CD4-positive, alpha-beta memory T cell (primary cell): ENCODE measurements at regions not wholly inside any gene's neighbourhood (a gene's known extent, or its start where the extent isn't known, plus 50 kb on each side); places are given as distances from the start of the nearest gene placed in this dataset.
"Not testable (repeated sequence)": the region's sequence is repeated elsewhere in the genome, so short reads cannot be mapped to it uniquely, and the experiment has no call there.

Experiments used
- CTCF ChIA-PET: fragments of 350-600 bp; sonication (Branson Sonifier 250); formaldehyde crosslinking; loops from one replicate; lab custom pipeline; 2021; ENCODE audit warnings: inconsistent platforms; ENCODE audit not compliant: partially characterized antibody; lab: Charles Lee
- POLR2A ChIA-PET: fragments of 350-600 bp; sonication (Branson Sonifier 250); formaldehyde crosslinking; loops from one replicate; lab custom pipeline; 2021; ENCODE audit not compliant: partially characterized antibody; lab: Charles Lee
- DNase-seq, 5 donors: peaks; one replicate each; pipeline versions ENCODE4 v3.0.0 to v3.0.0-alpha.2; 2020 to 2022; ENCODE audit warnings: mixed read lengths in 1 of 5
- H3K27ac ChIP-seq: one replicate; pipeline ENCODE4 v1.7.0; 2013; ENCODE audit warnings: low read depth, low read length
- H3K27me3 ChIP-seq: 2 replicates; pipeline ENCODE4 v1.7.0; 2013; ENCODE audit warnings: mild to moderate bottlenecking, low read length, moderate library complexity; ENCODE audit not compliant: insufficient read depth
- H3K36me3 ChIP-seq: 2 replicates; pipeline ENCODE4 v1.7.0; 2013; ENCODE audit warnings: mild to moderate bottlenecking, low read length, moderate library complexity; ENCODE audit not compliant: insufficient read depth
- H3K4me1 ChIP-seq: 2 replicates; pipeline ENCODE4 v1.7.0; 2013; ENCODE audit warnings: mild to moderate bottlenecking, low read length, moderate library complexity; ENCODE audit not compliant: insufficient read depth
- H3K4me3 ChIP-seq, 2 donors: one replicate each; pipeline ENCODE4 v1.7.0; 2013; ENCODE audit warnings: low read length in 2 of 2, mild to moderate bottlenecking in 1 of 2
- H3K9me3 ChIP-seq, 2 donors: one replicate each; pipeline ENCODE4 v1.7.0; 2013; ENCODE audit warnings: low read length in 2 of 2, control low read depth in 1 of 2; ENCODE audit not compliant: control insufficient read depth in 1 of 2
- H3K27ac Mint-ChIP-seq, 7 donors: one replicate each; pipeline ENCODE4 v1.8.0; 2020 to 2021; ENCODE audit warnings: mixed read lengths in 7 of 7, mild to moderate bottlenecking in 6 of 7, inconsistent platforms in 3 of 7, moderate library complexity in 3 of 7
- H3K27me3 Mint-ChIP-seq, 2 donors: one replicate each; pipeline ENCODE4 v1.8.0; 2020 to 2021; ENCODE audit warnings: mixed read lengths in 2 of 2
- H3K36me3 Mint-ChIP-seq, 2 donors: one replicate each; pipeline ENCODE4 v1.8.0; 2020 to 2021; ENCODE audit warnings: mixed read lengths in 2 of 2, inconsistent platforms in 1 of 2, mild to moderate bottlenecking in 1 of 2
- H3K4me1 Mint-ChIP-seq, 4 donors: one replicate each; pipeline ENCODE4 v1.8.0; 2020 to 2021; ENCODE audit warnings: mixed read lengths in 4 of 4, mild to moderate bottlenecking in 1 of 4
- H3K4me3 Mint-ChIP-seq, 8 donors: one replicate each; pipeline ENCODE4 v1.8.0; 2020 to 2021; ENCODE audit warnings: mixed read lengths in 8 of 8, mild to moderate bottlenecking in 7 of 8, moderate library complexity in 6 of 8, inconsistent platforms in 3 of 8
- H3K9me3 Mint-ChIP-seq, 8 donors: one replicate each; pipeline ENCODE4 v1.8.0; 2020 to 2021; ENCODE audit warnings: mixed read lengths in 8 of 8, mild to moderate bottlenecking in 5 of 8, inconsistent platforms in 3 of 8, moderate library complexity in 1 of 8
- intact Hi-C: fragments of 100-400 bp; cut with micrococcal nuclease; formaldehyde crosslinking; loops from one replicate; pipeline ENCODE4 v1.15.1; 2023

DNA sequence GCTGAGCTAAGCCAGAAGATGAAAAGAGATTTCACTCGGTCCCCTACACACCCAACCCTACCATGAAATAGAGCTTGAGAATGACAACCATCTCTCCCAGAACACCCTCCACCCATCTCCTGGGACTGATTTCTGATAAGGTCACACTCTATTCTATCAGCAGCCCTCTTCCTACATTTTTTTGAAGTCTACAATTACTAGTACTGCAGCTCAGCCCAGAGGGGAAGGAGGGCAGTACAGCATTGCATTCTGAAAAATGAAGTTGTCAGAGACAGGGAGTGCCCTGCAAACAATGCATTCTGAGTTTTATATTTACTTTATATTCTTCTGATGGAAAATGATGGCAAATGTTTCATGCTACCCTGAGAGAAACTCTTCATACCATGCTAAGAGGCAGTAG, 318.5 kb downstream of the BCAT1 start:
- Histone ChIP-seq H3K27me3 (no peaks in the 10 kb centered on the region), H3K27ac (no peak overlapping the region), H3K4me3 (no peak overlapping the region), H3K36me3 (no peaks in the 10 kb centered on the region), H3K4me1 (no peaks in the 10 kb centered on the region), H3K9me3 (no peaks in the 10 kb centered on the region)
- Mint-ChIP-seq H3K27ac (no peak overlapping the region), H3K4me3 (no peak overlapping the region), H3K36me3 (no peaks in the 10 kb centered on the region), H3K4me1 (no peaks in the 10 kb centered on the region), H3K27me3 (no peaks in the 10 kb centered on the region), H3K9me3 (peaks cover 0 to 5% (median 0%) of the 10 kb centered on the region in 8 donors)
- no peak for DNase-seq
- CTCF ChIA-PET = no interaction called here
- POLR2A ChIA-PET = no interaction called here
- intact Hi-C loops = no loop called here

DNA sequence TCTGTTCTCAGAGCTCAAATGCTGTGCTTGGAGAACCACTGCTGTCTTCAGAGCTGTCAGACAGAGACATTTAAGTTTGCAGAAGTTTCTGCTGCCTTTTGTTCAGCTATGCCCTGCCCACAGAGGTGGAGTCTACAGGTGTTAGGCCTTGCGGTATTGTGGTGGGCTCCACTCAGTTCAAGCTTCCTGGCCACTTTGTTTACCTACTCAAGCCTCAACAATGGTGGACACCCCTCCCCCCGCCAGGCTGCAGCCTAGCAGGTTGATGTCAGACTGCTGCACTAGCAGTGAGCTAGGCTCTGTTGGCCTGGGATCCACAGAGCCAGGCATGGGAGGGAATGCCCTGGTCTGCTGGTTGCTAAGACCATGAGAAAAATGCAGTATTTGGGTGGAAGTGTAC, 323.8 kb downstream of the BCAT1 start:
- no peaks in the 10 kb centered on the region for H3K4me1 Mint-ChIP-seq

DNA sequence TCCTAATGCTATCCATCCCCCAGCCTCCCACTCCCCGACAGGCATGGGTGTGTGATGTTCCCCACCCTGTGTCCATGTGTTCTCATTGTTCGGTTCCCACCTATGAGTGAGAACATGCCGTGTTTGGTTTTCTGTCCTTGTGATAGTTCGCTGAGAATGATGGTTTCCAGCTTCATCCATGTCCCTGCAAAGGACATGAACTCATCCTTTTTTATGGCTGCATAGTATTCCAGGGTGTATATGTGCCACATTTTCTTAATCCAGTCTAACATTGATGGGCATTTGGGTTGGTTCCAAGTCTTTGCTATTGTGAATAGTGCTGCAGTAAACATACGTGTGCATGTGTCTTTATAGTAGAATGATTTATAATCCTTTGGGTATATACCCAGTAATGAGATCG, 328.9 kb downstream of the BCAT1 start:
- H3K4me1 Mint-ChIP-seq, H3K36me3 ChIP-seq, H3K27me3 ChIP-seq, H3K36me3 Mint-ChIP-seq, H3K27ac Mint-ChIP-seq, H3K27me3 Mint-ChIP-seq, H3K4me3 Mint-ChIP-seq, CTCF ChIA-PET, H3K4me3 ChIP-seq, POLR2A ChIA-PET, H3K9me3 ChIP-seq, intact Hi-C loops, H3K27ac ChIP-seq, H3K4me1 ChIP-seq, DNase-seq: not testable (repeated sequence)
- peaks cover 0 to 30% (median 7%) of the 10 kb centered on the region in 8 donors for H3K9me3 Mint-ChIP-seq

More for the DNA sequence above, 323.8 kb downstream of the BCAT1 start:
- peaks cover 0 to 30% (median 8%) of the 10 kb centered on the region in 8 donors for H3K9me3 Mint-ChIP-seq
- Histone ChIP-seq H3K4me3 (no peak overlapping the region), H3K27ac (no peak overlapping the region), H3K36me3 (no peaks in the 10 kb centered on the region), H3K9me3 (no peaks in the 10 kb centered on the region), H3K27me3 (no peaks in the 10 kb centered on the region), H3K4me1 (no peaks in the 10 kb centered on the region)
- intact Hi-C loops = no loop called here
- POLR2A ChIA-PET = no interaction called here
- H3K4me3 Mint-ChIP-seq = no peak overlapping the region
- no peaks in the 10 kb centered on the region for H3K36me3 Mint-ChIP-seq
- peaks cover 0 to 5% of the 10 kb centered on the region in 2 donors for H3K27me3 Mint-ChIP-seq
- H3K27ac Mint-ChIP-seq = no peak overlapping the region
- CTCF ChIA-PET = no interaction called here
- no peak for DNase-seq

DNA sequence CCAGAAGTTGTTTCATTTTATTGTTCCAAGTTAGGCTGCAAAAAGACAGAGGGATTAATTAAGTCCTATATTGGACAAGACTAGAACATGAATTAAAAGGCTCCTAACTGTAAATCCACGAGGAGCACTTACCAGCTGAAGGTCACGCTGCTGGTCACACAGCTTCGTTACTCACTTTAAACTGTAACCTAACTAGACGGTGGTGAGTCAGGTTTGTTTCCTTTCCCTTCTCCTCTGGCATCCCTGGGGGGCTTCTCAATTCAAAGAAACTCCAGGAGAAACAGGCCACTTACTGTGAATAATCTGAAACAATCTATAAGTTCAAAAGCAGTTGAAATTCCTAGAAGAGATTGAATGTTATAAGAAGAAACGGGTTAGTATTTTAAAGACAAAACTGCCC, 331.4 kb downstream of the BCAT1 start:
- Mint-ChIP-seq H3K27me3 (no peaks in the 10 kb centered on the region), H3K36me3 (no peaks in the 10 kb centered on the region), H3K4me1 (no peaks in the 10 kb centered on the region), H3K9me3 (peaks cover 0 to 21% (median 5%) of the 10 kb centered on the region in 8 donors), H3K27ac (no peak overlapping the region), H3K4me3 (no peak overlapping the region)
- H3K9me3 ChIP-seq = no peaks in the 10 kb centered on the region
- H3K27me3 ChIP-seq = no peaks in the 10 kb centered on the region
- no peaks in the 10 kb centered on the region for H3K36me3 ChIP-seq
- POLR2A ChIA-PET = no interaction called here
- no peak overlapping the region for H3K4me3 ChIP-seq
- DNase-seq = no peak
- no peak overlapping the region for H3K27ac ChIP-seq
- H3K4me1 ChIP-seq = no peaks in the 10 kb centered on the region
- CTCF ChIA-PET = no interaction called here
- intact Hi-C loops = no loop called here

DNA sequence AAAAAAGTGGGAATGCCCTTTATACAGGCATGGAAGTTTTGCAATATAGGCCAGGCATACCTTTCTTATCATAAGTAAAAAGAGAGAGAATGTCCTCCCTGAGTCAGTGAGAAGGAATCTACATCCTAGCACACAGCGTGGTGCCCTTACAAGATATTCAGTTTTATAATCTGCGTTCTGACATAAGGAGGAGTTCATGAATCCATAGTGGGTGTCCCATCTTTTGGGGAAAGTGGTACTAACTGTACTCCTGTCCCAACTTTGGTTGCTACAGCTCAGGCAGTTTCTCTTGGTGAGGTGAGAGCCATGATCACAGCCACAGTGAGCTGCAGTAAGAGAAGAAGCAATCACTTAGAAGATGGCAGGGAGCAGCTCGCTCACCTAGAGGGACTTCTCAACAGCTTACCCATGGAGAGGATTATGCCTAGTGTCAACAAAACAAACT, 332.9 kb downstream of the BCAT1 start:
- Histone ChIP-seq H3K36me3 (no peaks in the 10 kb centered on the region), H3K27me3 (no peaks in the 10 kb centered on the region), H3K9me3 (no peaks in the 10 kb centered on the region), H3K4me1 (no peaks in the 10 kb centered on the region), H3K27ac (no peak overlapping the region), H3K4me3 (no peak overlapping the region)
- H3K4me3 Mint-ChIP-seq = no peak overlapping the region
- ChIA-PET POLR2A (no interaction called here), CTCF (no interaction called here)
- no peaks in the 10 kb centered on the region for H3K4me1 Mint-ChIP-seq
- intact Hi-C loops = no loop called here
- no peaks in the 10 kb centered on the region for H3K36me3 Mint-ChIP-seq
- DNase-seq = no peak
- no peak overlapping the region for H3K27ac Mint-ChIP-seq
- peaks cover 0 to 6% (median 0%) of the 10 kb centered on the region in 8 donors for H3K9me3 Mint-ChIP-seq
- no peaks in the 10 kb centered on the region for H3K27me3 Mint-ChIP-seq

DNA sequence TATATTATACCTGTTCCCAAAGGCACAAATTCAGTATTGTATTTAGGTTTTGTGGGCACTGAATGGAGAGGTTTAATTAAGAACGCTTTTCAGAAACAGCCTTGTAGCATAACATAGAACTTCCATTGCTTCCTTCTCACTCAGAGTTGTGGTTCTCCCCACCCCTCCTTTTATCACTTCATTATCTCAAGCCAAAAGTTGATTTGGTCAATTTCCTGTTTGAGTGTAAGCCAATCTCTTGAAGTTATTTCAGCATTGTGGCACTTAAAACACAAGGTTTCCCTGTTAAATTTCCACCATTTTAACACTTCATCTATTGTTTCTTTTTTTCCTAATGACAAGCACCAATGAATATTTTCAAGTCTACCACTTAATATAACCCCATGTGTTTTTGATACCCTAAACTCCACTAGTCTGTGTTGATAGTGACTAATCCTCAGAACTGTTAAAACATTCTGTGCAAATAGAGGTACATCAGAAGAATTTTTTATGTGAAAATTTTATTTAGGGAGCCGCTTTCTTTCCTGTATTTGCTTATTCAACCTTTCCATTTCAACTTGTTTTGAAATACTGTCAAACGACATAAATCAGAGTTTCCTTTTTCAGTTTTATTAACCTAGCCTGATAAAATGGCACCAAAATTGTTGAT, 340.1 kb downstream of the BCAT1 start:
- Mint-ChIP-seq H3K4me3 (no peak overlapping the region), H3K27me3 (peaks cover 0 to 3% of the 10 kb centered on the region in 2 donors), H3K9me3 (peaks cover 0 to 12% (median 3%) of the 10 kb centered on the region in 8 donors), H3K36me3 (no peaks in the 10 kb centered on the region), H3K4me1 (no peaks in the 10 kb centered on the region), H3K27ac (no peak overlapping the region)
- no peaks in the 10 kb centered on the region for H3K27me3 ChIP-seq
- H3K9me3 ChIP-seq = no peaks in the 10 kb centered on the region
- no peak overlapping the region for H3K27ac ChIP-seq
- CTCF ChIA-PET = no interaction called here
- H3K4me3 ChIP-seq = no peak overlapping the region
- DNase-seq = no peak
- H3K4me1 ChIP-seq = no peaks in the 10 kb centered on the region
- no peaks in the 10 kb centered on the region for H3K36me3 ChIP-seq
- POLR2A ChIA-PET = no interaction called here
- intact Hi-C loops = no loop called here

DNA sequence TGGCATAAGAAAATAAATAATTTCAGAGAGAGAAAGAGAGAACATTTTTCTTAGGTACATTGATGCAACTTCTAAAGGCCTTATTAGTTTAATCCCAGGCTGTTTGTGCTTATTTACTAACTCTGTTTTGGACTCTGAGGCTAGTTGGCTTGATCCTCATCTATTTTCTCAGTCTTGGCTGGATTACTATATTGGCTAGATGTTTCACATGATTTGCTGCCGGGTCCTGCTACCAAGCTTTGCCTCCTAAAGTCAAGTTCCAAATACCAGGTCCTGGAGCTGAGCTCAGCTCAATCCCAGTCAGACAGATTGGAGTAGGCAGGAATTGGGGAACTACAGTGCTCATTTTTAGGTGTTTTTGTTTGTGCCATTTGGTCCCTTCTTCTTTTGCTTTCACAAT, 340.8 kb downstream of the BCAT1 start:
- Histone ChIP-seq H3K4me1 (no peaks in the 10 kb centered on the region), H3K27me3 (no peaks in the 10 kb centered on the region), H3K36me3 (no peaks in the 10 kb centered on the region), H3K9me3 (no peaks in the 10 kb centered on the region), H3K4me3 (no peak overlapping the region), H3K27ac (no peak overlapping the region)
- Mint-ChIP-seq H3K27ac (no peak overlapping the region), H3K9me3 (peaks cover 0 to 12% (median 3%) of the 10 kb centered on the region in 8 donors), H3K36me3 (no peaks in the 10 kb centered on the region), H3K4me1 (no peaks in the 10 kb centered on the region), H3K27me3 (peaks cover 0 to 3% of the 10 kb centered on the region in 2 donors), H3K4me3 (no peak overlapping the region)
- no peak for DNase-seq
- ChIA-PET POLR2A (no interaction called here), CTCF (no interaction called here)
- intact Hi-C loops = no loop called here
